Fibroblast of upper back skin (primary cell): ENCODE measurements at regions not wholly inside any gene's neighbourhood (a gene's known extent, or its start where the extent isn't known, plus 50 kb on each side); places are given as distances from the start of the nearest gene placed in this dataset.
A peak's percentile ranks its signal among the peaks of the same experiment; 100 is the strongest.

Experiments used
- DNase-seq: peaks from one replicate; pipeline ENCODE4 v3.0.0-alpha.2; 2013

DNA sequence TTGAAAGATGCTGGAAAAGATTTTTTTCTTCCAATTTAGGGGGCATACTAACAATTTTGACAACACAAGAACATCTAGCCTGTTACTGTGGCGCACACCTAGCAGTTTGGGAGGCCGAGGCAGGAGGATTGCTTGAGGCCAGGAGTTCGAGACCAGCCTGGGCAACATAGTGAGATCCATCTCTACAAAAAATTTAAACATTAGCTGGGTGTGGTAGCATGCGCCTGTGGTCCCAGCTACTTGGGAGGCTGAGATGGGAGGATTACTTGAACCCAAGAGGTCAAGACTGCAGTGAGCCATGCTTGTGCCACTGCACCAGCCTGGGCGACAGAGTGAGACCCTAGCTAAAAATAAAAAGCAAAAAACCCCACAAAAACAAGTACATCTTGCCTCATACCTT is 168.8 kb downstream of the TANC2 start:
- no peak for DNase-seq

- no peak for DNase-seq
These were observed 170.5 kb downstream of the TANC2 start for GRCh38 chr17:63136369-63137012.

- DNase-seq: no peak
These were observed 171.1 kb downstream of the TANC2 start for GRCh38 chr17:63137163-63137562.

- peak; percentile 37 for DNase-seq
These were observed 172.7 kb downstream of the TANC2 start for GRCh38 chr17:63138713-63139112.

DNA sequence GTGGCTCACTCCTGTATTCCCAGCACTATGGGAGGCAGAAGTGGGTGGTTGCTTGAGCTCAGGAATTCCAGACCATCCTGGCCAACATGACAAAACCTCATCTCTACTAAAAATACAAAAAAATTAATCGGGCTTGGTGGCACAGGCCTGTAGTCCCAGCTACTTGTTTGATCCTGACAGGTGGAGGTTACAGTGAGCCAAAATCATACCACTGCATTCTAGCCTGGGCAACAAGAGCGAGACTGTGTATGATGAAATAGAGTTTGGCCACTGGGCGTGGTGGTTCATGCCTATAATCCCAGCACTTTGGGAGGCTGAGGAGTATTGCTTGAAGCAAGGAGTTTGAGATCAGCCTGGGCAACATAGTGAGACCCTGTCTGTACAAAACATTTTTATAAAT is 173.3 kb downstream of the TANC2 start:
- no peak for DNase-seq

- DNase-seq: peak; percentile 48
These were observed 174.2 kb downstream of the TANC2 start for GRCh38 chr17:63140255-63140654.

DNA sequence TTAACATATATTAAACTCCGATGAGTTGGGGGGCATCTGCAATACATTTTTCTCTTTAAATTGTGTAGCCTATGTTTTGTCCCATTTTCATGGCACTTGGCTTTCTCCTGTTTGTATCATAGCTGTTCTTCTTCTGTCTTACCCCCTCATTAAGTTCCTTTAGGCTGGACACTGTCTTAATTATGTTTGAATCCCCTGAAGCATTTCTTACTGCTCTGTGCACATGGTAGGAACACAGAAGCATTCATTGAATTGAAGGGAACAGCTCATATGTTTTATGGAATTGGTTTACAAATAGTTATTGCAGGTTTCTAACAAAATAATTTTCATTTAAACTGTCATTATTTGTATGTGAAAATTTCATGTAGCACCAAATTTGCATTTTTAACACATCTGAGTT is 176.8 kb downstream of the TANC2 start:
- DNase-seq: no peak

- no peak for DNase-seq
These were observed 184.5 kb downstream of the TANC2 start for GRCh38 chr17:63150490-63150889.

- DNase-seq: peak; percentile 74
These were observed 185.0 kb downstream of the TANC2 start for GRCh38 chr17:63150994-63151464.

GRCh38 chr17:63151941-63152523 is 186.0 kb downstream of the TANC2 start:
- DNase-seq: peak; percentile 39

DNA sequence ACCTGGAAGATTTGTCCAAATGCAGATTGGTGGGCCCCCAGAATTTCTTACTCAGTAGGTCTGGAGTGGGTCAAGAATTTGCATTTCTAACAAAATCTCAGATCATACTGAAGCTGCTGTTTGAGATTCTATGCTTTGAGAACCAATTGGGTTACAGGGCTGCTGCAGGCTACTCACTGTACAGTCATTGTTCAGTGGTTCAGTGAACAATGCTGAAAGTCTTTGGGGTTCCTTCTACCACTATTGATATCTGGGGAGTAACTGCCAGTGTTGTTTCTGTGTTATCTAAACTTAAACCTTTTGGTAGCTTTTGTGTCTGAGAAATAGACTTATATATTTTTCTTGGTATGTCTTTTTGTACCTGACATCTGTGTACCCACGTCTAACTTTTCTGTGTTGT is 187.5 kb downstream of the TANC2 start:
- no peak for DNase-seq

GRCh38 chr17:63154586-63155244 is 188.7 kb downstream of the TANC2 start:
- DNase-seq: no peak

DNA sequence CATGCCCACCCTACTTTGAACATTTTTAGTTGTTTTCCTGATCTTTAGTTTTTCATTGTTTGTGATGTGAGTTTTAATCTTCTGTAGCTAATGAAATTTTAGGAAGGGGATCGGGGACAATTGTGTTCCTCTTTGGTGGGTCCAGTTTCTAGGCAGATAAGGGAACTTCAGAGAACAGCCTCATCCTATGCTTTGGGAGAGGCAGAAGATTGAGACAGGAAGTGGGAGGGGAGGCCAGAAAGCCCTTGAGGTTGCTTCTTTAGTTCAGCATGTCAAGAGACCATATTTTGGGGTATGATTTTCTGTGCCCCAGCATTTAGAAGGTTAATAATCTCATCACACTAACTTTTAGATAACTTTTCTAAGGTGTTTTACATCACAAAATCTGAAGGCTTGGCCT is 191.0 kb downstream of the TANC2 start:
- no peak for DNase-seq

GRCh38 chr17:63162406-63163157 is 196.5 kb downstream of the TANC2 start:
- no peak for DNase-seq

DNA sequence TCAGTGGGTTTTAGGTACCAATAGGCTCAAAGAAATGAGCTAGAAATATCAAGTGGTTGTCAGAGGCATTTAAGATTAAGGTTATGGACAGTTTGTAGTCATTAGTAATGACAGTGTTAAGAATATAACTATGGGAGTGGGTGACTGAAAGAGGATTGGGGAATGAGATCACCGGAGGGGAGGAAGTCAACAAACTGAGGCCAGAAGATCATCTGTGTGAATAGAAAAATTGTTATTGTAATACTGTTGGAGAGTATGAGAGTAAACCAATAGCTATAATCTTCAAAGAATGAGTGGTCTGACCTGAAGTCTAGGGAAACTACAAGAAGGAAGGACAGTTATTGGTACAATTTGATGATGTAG is 197.1 kb downstream of the TANC2 start:
- no peak for DNase-seq

- no peak for DNase-seq
These were observed 199.4 kb downstream of the TANC2 start for GRCh38 chr17:63165400-63165799.

- DNase-seq: peak; percentile 25
These were observed 204.8 kb downstream of the TANC2 start for GRCh38 chr17:63170795-63171194.

GRCh38 chr17:63171428-63172393 is 205.7 kb downstream of the TANC2 start:
- DNase-seq: peak; percentile 60

GRCh38 chr17:63173450-63173849 is 207.4 kb downstream of the TANC2 start:
- no peak for DNase-seq

DNA sequence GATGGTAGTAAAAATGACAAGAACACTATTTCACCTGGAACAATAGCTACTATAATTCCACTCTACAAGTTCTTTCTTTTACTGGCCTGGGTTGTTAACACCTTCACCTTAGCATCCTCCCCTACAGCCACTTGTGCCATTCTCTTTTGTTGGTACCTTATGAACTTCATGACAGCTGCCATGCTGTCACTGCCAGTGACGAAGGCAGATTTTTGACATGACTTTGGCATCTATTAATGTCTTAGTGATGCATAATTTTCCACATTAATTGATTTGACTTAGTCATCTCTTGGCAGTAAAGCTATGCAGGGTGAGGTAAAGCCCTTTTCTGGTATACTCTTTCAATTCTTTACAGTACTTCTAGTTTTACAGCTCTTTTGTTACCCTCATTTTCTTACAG is 207.9 kb downstream of the TANC2 start:
- no peak for DNase-seq

DNA sequence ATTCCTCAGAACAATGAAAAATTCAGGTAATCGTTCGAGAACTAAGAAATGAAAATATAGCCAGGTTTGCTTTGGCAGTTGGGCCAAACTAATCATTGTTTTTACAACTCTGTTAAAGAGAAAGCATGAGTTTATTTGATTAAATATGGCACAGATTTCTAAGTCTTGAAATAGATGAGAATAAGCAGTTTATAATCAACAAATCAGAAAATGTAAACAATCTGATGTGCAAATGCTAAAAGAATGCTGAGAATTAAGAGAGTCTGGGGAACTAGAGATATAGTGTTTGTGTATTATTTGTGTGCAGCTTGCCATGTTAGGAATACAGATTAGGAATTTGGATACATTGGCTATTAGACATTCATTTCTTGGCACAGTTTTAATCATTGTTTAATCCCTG is 212.5 kb downstream of the TANC2 start:
- DNase-seq: no peak

DNA sequence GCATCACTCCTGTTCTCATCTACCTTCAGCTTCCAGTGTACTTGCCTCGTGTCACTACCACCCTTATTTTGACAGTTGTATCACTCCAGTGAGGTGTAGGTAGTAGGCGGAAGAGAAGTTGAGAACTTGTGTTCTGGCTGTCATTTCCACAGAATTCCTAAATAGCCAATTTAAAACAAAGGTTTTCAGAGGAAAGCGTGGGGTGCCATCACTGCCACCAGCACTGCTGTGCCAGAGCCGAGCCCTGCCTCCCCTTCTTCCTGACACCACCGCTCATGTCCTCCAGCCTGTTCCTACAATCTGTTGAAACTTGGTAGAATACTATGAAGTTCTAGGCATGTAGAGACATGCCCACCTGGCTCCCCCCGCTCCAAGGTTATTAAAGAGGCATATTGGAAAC is 215.8 kb downstream of the TANC2 start:
- DNase-seq: no peak

DNA sequence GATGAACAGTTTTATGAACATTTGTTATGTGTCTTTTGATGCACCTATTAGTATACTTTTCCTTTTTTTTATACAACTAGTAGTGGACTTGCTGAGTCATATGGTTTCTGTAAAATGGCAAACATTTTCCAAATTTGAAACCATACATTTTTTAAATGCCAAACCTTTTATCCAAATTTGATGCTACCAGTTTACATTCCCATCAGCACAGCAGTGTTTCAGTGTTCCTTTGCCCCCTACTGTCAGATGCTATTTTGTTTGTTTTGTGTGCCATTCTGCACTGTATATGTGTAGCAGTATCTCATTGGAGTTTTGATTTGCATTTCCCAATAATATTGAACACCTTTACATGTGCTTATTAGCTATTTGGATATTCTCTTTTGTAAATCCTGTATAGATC is 219.4 kb downstream of the TANC2 start:
- peak; percentile 42 for DNase-seq
